H9 (cell line): ENCODE measurements at regions not wholly inside any gene's neighbourhood (a gene's known extent, or its start where the extent isn't known, plus 50 kb on each side); places are given as distances from the start of the nearest gene placed in this dataset.

Experiments
- DNase-seq: peaks from one replicate; pipeline ENCODE4 v3.0.0-alpha.2; 2017
- H2AFZ ChIP-seq: one replicate; pipeline ENCODE4 v1.6.1; 2013; ENCODE audit warnings: mild to moderate bottlenecking, low read length, control low read depth, moderate library complexity
- H2AK5ac ChIP-seq: 2 replicates; pipeline ENCODE4 v1.6.1; 2013; ENCODE audit warnings: low read length, control low read depth, mixed read lengths; ENCODE audit not compliant: insufficient read length
- H2BK120ac ChIP-seq: one replicate; pipeline ENCODE4 v1.6.1; 2013; ENCODE audit warnings: low read depth, mild to moderate bottlenecking, low read length, control low read depth, inconsistent platforms; ENCODE audit not compliant: poor library complexity, severe bottlenecking
- H2BK12ac ChIP-seq: 2 replicates; pipeline ENCODE4 v1.6.1; 2013; ENCODE audit warnings: low read length, control low read depth, mixed read lengths, low read depth; ENCODE audit not compliant: insufficient read length
- H2BK15ac ChIP-seq: 2 replicates; pipeline ENCODE4 v1.6.1; 2013; ENCODE audit warnings: low read depth, low read length, control low read depth
- H2BK20ac ChIP-seq: one replicate; pipeline ENCODE4 v1.6.1; 2013; ENCODE audit warnings: low read depth, mild to moderate bottlenecking, low read length, control low read depth, inconsistent platforms; ENCODE audit not compliant: poor library complexity, severe bottlenecking
- H2BK5ac ChIP-seq: 2 replicates; pipeline ENCODE4 v1.6.1; 2013; ENCODE audit warnings: low read length, control low read depth, mixed read lengths; ENCODE audit not compliant: insufficient read length
- H3K14ac ChIP-seq: 2 replicates; pipeline ENCODE4 v1.6.1; 2013; ENCODE audit warnings: low read length, control low read depth; ENCODE audit not compliant: insufficient read depth
- H3K18ac ChIP-seq: 2 replicates; pipeline ENCODE4 v1.6.1; 2013; ENCODE audit warnings: low read depth, mild to moderate bottlenecking, mixed read lengths, low read length, control low read depth; ENCODE audit not compliant: insufficient read length
- H3K23ac ChIP-seq: 2 replicates; pipeline ENCODE4 v1.6.1; 2013; ENCODE audit warnings: low read length, control low read depth, mixed read lengths, low read depth; ENCODE audit not compliant: insufficient read length
- H3K23me2 ChIP-seq: 2 replicates; pipeline ENCODE4 v1.6.1; 2013; ENCODE audit warnings: low read depth, mild to moderate bottlenecking, mixed read lengths, low read length, control low read depth; ENCODE audit not compliant: insufficient read length, poor library complexity, severe bottlenecking
- H3K27ac ChIP-seq: 2 replicates; pipeline ENCODE4 v1.5.1; 2013; ENCODE audit warnings: low read length, control low read depth, mixed read lengths, low read depth; ENCODE audit not compliant: insufficient read length
- H3K27me3 ChIP-seq: 2 replicates; pipeline ENCODE4 v1.6.1; 2013; ENCODE audit warnings: low read length, control low read depth, inconsistent platforms; ENCODE audit not compliant: insufficient read depth
- H3K4ac ChIP-seq: 2 replicates; pipeline ENCODE4 v1.6.1; 2013; ENCODE audit warnings: low read depth, mild to moderate bottlenecking, control low read depth, inconsistent platforms, low read length, moderate library complexity
- H3K4me1 ChIP-seq: 2 replicates; pipeline ENCODE4 v1.6.1; 2013; ENCODE audit warnings: low read length, control low read depth, inconsistent platforms; ENCODE audit not compliant: insufficient read depth
- H3K4me2 ChIP-seq: 2 replicates; pipeline ENCODE4 v1.6.1; 2013; ENCODE audit warnings: low read length, control low read depth, mixed read lengths; ENCODE audit not compliant: insufficient read length, insufficient read depth
- H3K56ac ChIP-seq: 2 replicates; pipeline ENCODE4 v1.6.1; 2013; ENCODE audit warnings: low read depth, mild to moderate bottlenecking, mixed read lengths, low read length, control low read depth; ENCODE audit not compliant: insufficient read length
- H3K79me1 ChIP-seq: 2 replicates; pipeline ENCODE4 v1.6.1; 2013; ENCODE audit warnings: low read depth, mild to moderate bottlenecking, moderate library complexity, low read length, control low read depth, inconsistent platforms; ENCODE audit not compliant: insufficient read depth, poor library complexity, severe bottlenecking
- H3K79me2 ChIP-seq: 2 replicates; pipeline ENCODE4 v1.6.1; 2013; ENCODE audit warnings: low read length, control low read depth, inconsistent platforms; ENCODE audit not compliant: insufficient read depth
- H3K9ac ChIP-seq: 2 replicates; pipeline ENCODE4 v1.6.1; 2013; ENCODE audit warnings: low read length, control low read depth, mixed read lengths; ENCODE audit not compliant: insufficient read length; ENCODE audit errors: extremely low read depth
- H3K9me3 ChIP-seq: one replicate; pipeline ENCODE4 v1.6.1; 2013; ENCODE audit warnings: low read depth, low read length, inconsistent platforms; ENCODE audit not compliant: control insufficient read depth
- H3T11ph ChIP-seq: one replicate; pipeline ENCODE4 v1.6.1; 2013; ENCODE audit warnings: mild to moderate bottlenecking, low read length, control low read depth, inconsistent platforms
- H4K20me1 ChIP-seq: one replicate; pipeline ENCODE4 v1.6.1; 2013; ENCODE audit not compliant: control insufficient read depth, insufficient read length, insufficient read depth
- H4K5ac ChIP-seq: 2 replicates; pipeline ENCODE4 v1.6.1; 2013; ENCODE audit warnings: low read depth, mild to moderate bottlenecking, mixed read lengths, low read length, control low read depth; ENCODE audit not compliant: insufficient read length
- H4K8ac ChIP-seq: replicated peaks from 2 replicates; pipeline ENCODE4 v1.6.1; 2013; ENCODE audit warnings: low read length, control low read depth, mixed read lengths, low read depth; ENCODE audit not compliant: insufficient read length
- H4K91ac ChIP-seq: 2 replicates; pipeline ENCODE4 v1.6.1; 2013; ENCODE audit warnings: low read depth, mild to moderate bottlenecking, moderate library complexity, mixed read lengths, low read length, control low read depth; ENCODE audit not compliant: insufficient read length
- H3K27ac Mint-ChIP-seq, 3 experiments: 2 replicates in 2 of 3; 3 replicates in 1 of 3; pipeline ENCODE4 v1.8.0; 2020 to 2021; ENCODE audit warnings: mixed read lengths in 3 of 3, mild to moderate bottlenecking in 1 of 3, moderate library complexity in 1 of 3
- H3K27me3 Mint-ChIP-seq: 2 replicates; pipeline ENCODE4 v1.8.0; 2021; ENCODE audit warnings: low read depth, mild to moderate bottlenecking, moderate library complexity, mixed read lengths
- H3K36me3 Mint-ChIP-seq, 3 experiments: 2 replicates in 2 of 3; 3 replicates in 1 of 3; pipeline ENCODE4 v1.8.0; 2020 to 2021; ENCODE audit warnings: low read depth in 3 of 3, mixed read lengths in 3 of 3; ENCODE audit not compliant: insufficient read depth in 1 of 3
- H3K4me1 Mint-ChIP-seq, 2 experiments: 2 replicates each; pipeline ENCODE4 v1.8.0; 2020; ENCODE audit warnings: mixed read lengths in 2 of 2
- H3K4me3 Mint-ChIP-seq, 2 experiments: 2 replicates in 1 of 2; 3 replicates in 1 of 2; pipeline ENCODE4 v1.8.0; 2020 to 2021; ENCODE audit warnings: mild to moderate bottlenecking in 2 of 2, mixed read lengths in 2 of 2, moderate library complexity in 1 of 2
- H3K9me3 Mint-ChIP-seq, 2 experiments: 2 replicates in 1 of 2; 3 replicates in 1 of 2; pipeline ENCODE4 v1.8.0; 2020; ENCODE audit warnings: mild to moderate bottlenecking in 2 of 2, mixed read lengths in 2 of 2, moderate library complexity in 1 of 2
- WGBS: extraction: QIAGEN DNeasy Blood & Tissue Kit; methylation state at CpG from one replicate; pipeline ENCODE4 v1.1.7; 2013; ENCODE audit warnings: missing lambda C conversion rate, low lambda C conversion rate, mixed read lengths; ENCODE audit not compliant: insufficient read length; ENCODE audit errors: extremely low coverage; 5-methylcytosine and 5-hydroxymethylcytosine counted together
- TF ChIP-seq, protein P1 (sequence below): fragments of 200-600 bp; sonication (generic); conservative IDR thresholded peaks from 3 replicates; pipeline ENCODE4 v1.8.0; 2021; ENCODE audit warnings: antibody characterized with exemption, mild to moderate bottlenecking

DNA sequence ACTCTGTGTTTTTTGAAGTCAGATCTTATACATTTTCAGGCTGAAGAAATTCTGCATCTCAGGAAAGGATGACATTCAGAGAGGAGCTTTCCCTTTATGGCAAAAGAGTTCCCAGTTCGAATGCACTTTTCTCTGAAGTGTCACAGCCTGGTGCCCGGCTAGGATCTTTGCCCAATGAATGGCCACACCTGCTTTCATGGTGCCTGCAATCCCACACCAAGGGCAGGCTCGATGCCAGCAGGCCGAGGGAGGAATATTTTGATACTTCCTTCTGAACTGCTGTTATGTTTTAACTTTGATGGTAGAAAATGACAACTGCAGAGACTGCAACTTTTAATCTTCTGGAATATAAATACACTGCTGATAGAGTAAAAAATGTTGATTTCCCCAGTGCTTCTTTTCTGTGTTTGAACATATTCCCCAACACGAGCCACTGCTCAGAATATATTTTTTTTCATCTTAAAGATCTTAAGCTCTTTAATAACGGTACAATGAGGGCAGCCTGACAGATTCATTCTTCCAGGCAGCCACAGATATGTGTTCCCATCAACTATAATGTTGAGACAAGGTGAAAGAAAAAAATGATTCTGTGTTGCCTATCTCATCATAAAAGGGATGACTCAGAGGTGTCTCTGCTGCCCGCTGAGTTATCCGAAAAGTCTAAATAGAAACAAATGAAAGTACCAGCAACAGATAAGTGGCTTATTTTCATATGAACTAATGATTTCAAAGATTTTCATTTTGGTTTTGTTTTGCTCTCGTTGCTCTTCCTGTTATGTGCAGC, 848.5 kb downstream of the DCDC2C start:
- Mint-ChIP-seq H3K27ac (no peak overlapping the region), H3K4me1 (peaks cover 0 to 5% of the 10 kb centered on the region in 2 experiments; a peak in 3 of 4 replicates), H3K9me3 (no peaks in the 10 kb centered on the region), H3K36me3 (no peaks in the 10 kb centered on the region), H3K27me3 (no peaks in the 10 kb centered on the region), H3K4me3 (no peak overlapping the region)
- no peaks in the 10 kb centered on the region; the same call in 1 of the 2 replicates for H3K27me3 ChIP-seq
- no peak overlapping the region for H2AFZ ChIP-seq
- H3K23me2 ChIP-seq, result no peaks in the 10 kb centered on the region
- H2BK5ac ChIP-seq, result no peak overlapping the region
- no peak overlapping the region for H4K5ac ChIP-seq
- H3K4me2 ChIP-seq, result no peak overlapping the region
- H3K9me3 ChIP-seq, result no peaks in the 10 kb centered on the region
- H2BK120ac ChIP-seq, result no peak overlapping the region
- H2BK12ac ChIP-seq, result no peak overlapping the region
- no CpG with 5 or more reads among the region's 9 CpGs for WGBS
- TF ChIP-seq, protein P1, sequence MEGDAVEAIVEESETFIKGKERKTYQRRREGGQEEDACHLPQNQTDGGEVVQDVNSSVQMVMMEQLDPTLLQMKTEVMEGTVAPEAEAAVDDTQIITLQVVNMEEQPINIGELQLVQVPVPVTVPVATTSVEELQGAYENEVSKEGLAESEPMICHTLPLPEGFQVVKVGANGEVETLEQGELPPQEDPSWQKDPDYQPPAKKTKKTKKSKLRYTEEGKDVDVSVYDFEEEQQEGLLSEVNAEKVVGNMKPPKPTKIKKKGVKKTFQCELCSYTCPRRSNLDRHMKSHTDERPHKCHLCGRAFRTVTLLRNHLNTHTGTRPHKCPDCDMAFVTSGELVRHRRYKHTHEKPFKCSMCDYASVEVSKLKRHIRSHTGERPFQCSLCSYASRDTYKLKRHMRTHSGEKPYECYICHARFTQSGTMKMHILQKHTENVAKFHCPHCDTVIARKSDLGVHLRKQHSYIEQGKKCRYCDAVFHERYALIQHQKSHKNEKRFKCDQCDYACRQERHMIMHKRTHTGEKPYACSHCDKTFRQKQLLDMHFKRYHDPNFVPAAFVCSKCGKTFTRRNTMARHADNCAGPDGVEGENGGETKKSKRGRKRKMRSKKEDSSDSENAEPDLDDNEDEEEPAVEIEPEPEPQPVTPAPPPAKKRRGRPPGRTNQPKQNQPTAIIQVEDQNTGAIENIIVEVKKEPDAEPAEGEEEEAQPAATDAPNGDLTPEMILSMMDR, result no peak
- no peaks in the 10 kb centered on the region for H3K79me2 ChIP-seq
- H4K8ac ChIP-seq, result no peak overlapping the region
- H3K14ac ChIP-seq, result no peak overlapping the region
- no peak overlapping the region for H3K4ac ChIP-seq
- H3K27ac ChIP-seq, result no peak overlapping the region
- H2BK15ac ChIP-seq, result no peak overlapping the region
- DNase-seq, result no peak
- H4K91ac ChIP-seq, result no peak overlapping the region
- H3K23ac ChIP-seq, result no peak overlapping the region
- H2BK20ac ChIP-seq, result no peak overlapping the region
- H3K9ac ChIP-seq, result no peak overlapping the region
- no peaks in the 10 kb centered on the region for H4K20me1 ChIP-seq
- no peak overlapping the region for H3T11ph ChIP-seq
- no peak overlapping the region for H3K56ac ChIP-seq
- H2AK5ac ChIP-seq, result no peak overlapping the region
- H3K4me1 ChIP-seq, result no peaks in the 10 kb centered on the region
- no peaks in the 10 kb centered on the region for H3K79me1 ChIP-seq
- no peak overlapping the region for H3K18ac ChIP-seq
